Fibroblast of lung (primary cell): ENCODE measurements at regions not wholly inside any gene's neighbourhood (a gene's known extent, or its start where the extent isn't known, plus 50 kb on each side); places are given as distances from the start of the nearest gene placed in this dataset.

Source experiments
- DNase-seq, 2 donors: peaks; one replicate each; pipeline versions ENCODE4 v3.0.0 to v3.0.0-alpha.2; 2010; ENCODE audit warnings: low read depth in 2 of 2
- H2AFZ ChIP-seq: 2 replicates; pipeline ENCODE4 v1.5.1; 2012; ENCODE audit warnings: low read length, control low read depth, inconsistent platforms
- H3K27ac ChIP-seq: 2 replicates; pipeline ENCODE4 v1.5.1; 2011; ENCODE audit warnings: low read length, control low read depth; ENCODE audit not compliant: insufficient read depth
- H3K27me3 ChIP-seq: 2 replicates; pipeline ENCODE4 v1.5.1; 2011; ENCODE audit warnings: mild to moderate bottlenecking, low read length; ENCODE audit not compliant: control insufficient read depth, insufficient read depth
- H3K36me3 ChIP-seq: 2 replicates; pipeline ENCODE4 v1.5.1; 2011; ENCODE audit warnings: low read length; ENCODE audit not compliant: control insufficient read depth, insufficient read depth
- H3K4me1 ChIP-seq: 2 replicates; pipeline ENCODE4 v1.5.1; 2011; ENCODE audit warnings: low read length; ENCODE audit not compliant: control insufficient read depth, insufficient read depth; ENCODE audit errors: extremely low read depth
- H3K4me2 ChIP-seq: 2 replicates; pipeline ENCODE4 v1.5.1; 2011; ENCODE audit warnings: low read length, control low read depth; ENCODE audit not compliant: insufficient read depth; ENCODE audit errors: extremely low read depth
- H3K4me3 ChIP-seq, 4 experiments: fragments of 200-600 bp in 1 of 4; sonication (generic) in 1 of 4; replicated peaks in 1 of 4; 2 replicates each; pipeline ENCODE4 v1.5.1; 2011 to 2016; ENCODE audit warnings: low read length in 4 of 4, low read depth in 3 of 4, mild to moderate bottlenecking in 3 of 4, control low read depth in 2 of 4, inconsistent platforms in 1 of 4, mixed read lengths in 1 of 4; ENCODE audit not compliant: insufficient read depth in 1 of 4; ENCODE audit errors: control extremely low read depth in 1 of 4
- H3K79me2 ChIP-seq: 2 replicates; pipeline ENCODE4 v1.5.1; 2012; ENCODE audit warnings: mild to moderate bottlenecking, low read length, inconsistent platforms; ENCODE audit not compliant: control insufficient read depth, insufficient read depth
- H3K9ac ChIP-seq: 2 replicates; pipeline ENCODE4 v1.5.1; 2011; ENCODE audit warnings: mild to moderate bottlenecking, low read length, control low read depth; ENCODE audit not compliant: insufficient read depth
- H3K9me3 ChIP-seq: 2 replicates; pipeline ENCODE4 v1.5.1; 2012; ENCODE audit warnings: low read depth, low read length; ENCODE audit not compliant: control insufficient read depth, insufficient read depth
- H4K20me1 ChIP-seq: 2 replicates; pipeline ENCODE4 v1.5.1; 2011; ENCODE audit warnings: low read length; ENCODE audit not compliant: control insufficient read depth, insufficient read depth; ENCODE audit errors: extremely low read depth
- CTCF ChIP-seq, 2 donors: IDR thresholded peaks in 1 of 2; conservative IDR thresholded peaks in 1 of 2; 1 replicate in 1 of 2; 2 replicates in 1 of 2; pipeline ENCODE4 v1.5.1; 2011 to 2012; ENCODE audit warnings: low read length in 2 of 2, control low read depth in 1 of 2, inconsistent platforms in 1 of 2, low read depth in 1 of 2, mild to moderate bottlenecking in 1 of 2
- EZH2 ChIP-seq: IDR thresholded peaks from 2 replicates; pipeline ENCODE4 v1.5.1; 2012; ENCODE audit warnings: low read length, control low read depth, mild to moderate bottlenecking; ENCODE audit errors: missing control alignments

- H3K79me2 ChIP-seq: no peaks in the 10 kb centered on the region
- no peaks in the 10 kb centered on the region for H3K36me3 ChIP-seq
- no peak overlapping the region for H3K4me2 ChIP-seq
- TF ChIP-seq CTCF (conservative IDR thresholded peaks at IDR 0.05 in 1 of 2, IDR thresholded peaks at IDR 0.05 in 1 of 2; ENCODE audit: low read depth in 1 of 2, low read length in 2 of 2): no peak
- TF ChIP-seq EZH2: no peak
- no peaks in the 10 kb centered on the region for H3K9me3 ChIP-seq
- no peaks in the 10 kb centered on the region for H3K4me1 ChIP-seq
- no peak overlapping the region for H2AFZ ChIP-seq
- DNase-seq: no peak
- no peak overlapping the region for H3K9ac ChIP-seq
- H4K20me1 ChIP-seq: no peaks in the 10 kb centered on the region
- H3K27ac ChIP-seq: no peak overlapping the region
- no peaks in the 10 kb centered on the region for H3K27me3 ChIP-seq
- no peak overlapping the region for H3K4me3 ChIP-seq
Measured at GRCh38 chr2:6482256-6482655, 383.5 kb downstream of the CMPK2 start.

GRCh38 chr2:6487765-6488164, 377.9 kb downstream of the CMPK2 start:
- Histone ChIP-seq H3K36me3 (no peaks in the 10 kb centered on the region), H3K79me2 (no peaks in the 10 kb centered on the region), H3K4me3 (no peak overlapping the region), H3K9me3 (no peaks in the 10 kb centered on the region), H3K27me3 (no peaks in the 10 kb centered on the region), H3K27ac (no peak overlapping the region), H3K9ac (no peak overlapping the region), H4K20me1 (no peaks in the 10 kb centered on the region), H2AFZ (no peak overlapping the region), H3K4me2 (no peak overlapping the region), H3K4me1 (no peaks in the 10 kb centered on the region)
- TF ChIP-seq EZH2 (no peak), CTCF (conservative IDR thresholded peaks at IDR 0.05 in 1 of 2, IDR thresholded peaks at IDR 0.05 in 1 of 2; ENCODE audit: low read depth in 1 of 2, low read length in 2 of 2) (no peak)
- no peak for DNase-seq

- peak in 1 of 2 donors; percentile 6 for DNase-seq
- Histone ChIP-seq H3K36me3 (no peaks in the 10 kb centered on the region), H3K4me3 (no peak overlapping the region), H3K79me2 (no peaks in the 10 kb centered on the region), H4K20me1 (no peaks in the 10 kb centered on the region), H2AFZ (no peak overlapping the region), H3K27me3 (no peaks in the 10 kb centered on the region), H3K9me3 (no peaks in the 10 kb centered on the region), H3K9ac (no peak overlapping the region), H3K27ac (no peak overlapping the region), H3K4me1 (no peaks in the 10 kb centered on the region), H3K4me2 (no peak overlapping the region)
- TF ChIP-seq EZH2 (no peak), CTCF (conservative IDR thresholded peaks at IDR 0.05 in 1 of 2, IDR thresholded peaks at IDR 0.05 in 1 of 2; ENCODE audit: low read depth in 1 of 2, low read length in 2 of 2) (no peak)
Measured at GRCh38 chr2:6492573-6492972, 373.1 kb downstream of the CMPK2 start.
